HG03442 (cell line): ENCODE measurements at regions not wholly inside any gene's neighbourhood (a gene's known extent, or its start where the extent isn't known, plus 50 kb on each side); places are given as distances from the start of the nearest gene placed in this dataset.
"Not testable (repeated sequence)": the region's sequence is repeated elsewhere in the genome, so short reads cannot be mapped to it uniquely, and the experiment has no call there.

ENCODE experiments used
- ATAC-seq: cut with Tn5 transposase; IDR thresholded peaks from one replicate; pipeline ENCODE4 v1.9.1; 2021; ENCODE audit warnings: mild to moderate bottlenecking, moderate library complexity; ENCODE audit not compliant: unreplicated experiment

DNA sequence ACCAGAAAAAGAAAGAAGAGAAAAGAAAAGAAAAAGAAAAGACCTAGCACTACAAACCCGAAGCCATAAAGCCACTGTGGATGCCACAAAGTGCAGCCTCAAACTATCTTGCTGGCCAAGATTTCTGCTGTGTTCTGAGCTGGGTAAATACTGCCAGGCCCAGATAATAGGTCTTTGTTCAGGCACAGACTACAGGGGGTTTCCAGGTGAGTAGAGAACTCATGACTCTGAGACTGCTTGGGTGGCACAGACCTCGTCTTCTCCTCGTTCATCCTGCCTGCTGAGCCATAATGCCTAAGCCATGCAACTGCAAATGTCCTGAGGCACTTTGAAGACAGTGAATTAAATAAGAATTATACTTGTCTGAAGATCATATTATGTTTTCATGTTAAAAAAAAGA lies 651.8 kb downstream of the LMO4 start:
- ATAC-seq = peak; percentile 43

- no peak for ATAC-seq
These were observed 652.7 kb downstream of the LMO4 start for GRCh38 chr1:87981386-87981785.

DNA sequence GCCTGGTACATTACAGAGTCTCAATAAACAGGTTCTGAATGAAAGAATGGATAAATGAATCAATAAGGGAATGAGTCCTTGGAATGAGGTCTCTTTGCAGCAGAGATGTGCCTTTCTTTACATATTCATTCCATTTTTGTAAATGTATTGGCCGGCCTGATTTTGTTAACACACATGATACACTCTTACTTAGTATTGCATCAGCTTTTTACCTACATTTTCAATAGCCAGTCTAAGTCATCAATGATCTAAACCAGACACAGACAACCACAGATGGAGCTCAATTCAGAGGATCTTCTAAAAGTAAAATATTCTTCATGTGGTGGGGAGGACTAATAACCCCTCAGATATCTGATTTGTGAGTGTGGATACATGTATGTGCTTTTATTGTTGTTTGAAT lies 653.1 kb downstream of the LMO4 start:
- ATAC-seq = no peak

GRCh38 chr1:87983841-87984240 lies 655.2 kb downstream of the LMO4 start:
- ATAC-seq = no peak

GRCh38 chr1:87985071-87985470 lies 656.4 kb downstream of the LMO4 start:
- no peak for ATAC-seq

DNA sequence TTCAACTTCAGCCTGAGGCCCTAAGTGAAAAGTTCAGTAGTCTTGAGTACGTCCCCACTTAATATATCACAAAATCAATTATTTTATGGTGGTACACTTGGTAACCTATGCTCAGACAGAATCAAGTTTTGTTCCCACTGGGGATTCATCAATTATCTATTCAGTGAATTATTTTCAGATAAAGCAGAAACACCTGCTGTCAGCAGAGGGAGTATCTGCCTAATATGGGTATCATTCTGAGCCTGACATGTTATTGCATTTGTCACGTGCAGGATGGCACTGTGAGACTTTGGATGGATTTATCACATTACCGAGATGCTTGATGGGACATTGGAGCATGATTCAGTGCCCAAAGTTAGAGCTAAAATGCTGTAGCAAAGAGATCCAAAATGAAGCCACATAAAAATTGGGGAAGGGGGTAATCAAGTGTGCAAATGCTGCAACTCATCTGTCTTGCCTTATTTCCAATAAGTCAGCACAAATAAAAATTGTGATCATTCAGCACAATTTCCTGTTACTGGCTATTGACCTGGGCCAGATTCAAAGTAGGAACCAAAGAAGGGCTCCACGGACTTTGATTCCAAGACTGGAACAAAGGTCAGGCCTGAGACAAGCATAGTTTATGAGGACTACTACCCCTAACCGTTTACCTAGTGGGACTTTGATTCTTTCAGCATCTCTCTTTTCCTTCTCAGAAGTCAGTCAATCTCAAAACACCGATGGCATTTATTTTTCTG lies 657.6 kb downstream of the LMO4 start:
- ATAC-seq = no peak

GRCh38 chr1:87989346-87989745 lies 660.7 kb downstream of the LMO4 start:
- no peak for ATAC-seq

- not testable (repeated sequence) for ATAC-seq
These were observed 663.9 kb downstream of the LMO4 start for GRCh38 chr1:87992536-87992935.

- no peak for ATAC-seq
These were observed 664.4 kb downstream of the LMO4 start for GRCh38 chr1:87993051-87993450.

- ATAC-seq = no peak
These were observed 671.2 kb downstream of the LMO4 start for GRCh38 chr1:87999852-88000251.

DNA sequence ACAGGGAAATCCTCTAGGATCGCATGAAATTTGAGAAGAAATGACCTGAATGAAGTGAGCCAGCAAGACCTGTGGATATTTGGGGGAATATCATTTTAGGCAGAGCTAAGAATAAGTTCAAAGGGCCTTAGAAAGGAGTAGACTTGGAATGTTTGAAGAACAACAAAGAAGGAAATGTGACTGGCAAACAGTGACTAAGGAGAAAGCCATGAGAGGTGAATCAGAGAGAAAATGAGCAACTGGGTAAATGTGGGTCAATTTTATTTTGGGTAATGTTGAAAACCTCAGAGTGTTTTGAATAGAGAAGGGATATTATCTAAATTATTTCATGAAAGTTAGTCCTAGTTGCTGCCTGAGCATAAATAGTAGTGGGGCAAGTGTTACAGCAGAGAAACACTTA lies 672.8 kb downstream of the LMO4 start:
- no peak for ATAC-seq

GRCh38 chr1:88003255-88003654 lies 674.6 kb downstream of the LMO4 start:
- ATAC-seq = no peak

- ATAC-seq = no peak
These were observed 674.2 kb upstream of the PKN2 start for GRCh38 chr1:88009916-88010315.

DNA sequence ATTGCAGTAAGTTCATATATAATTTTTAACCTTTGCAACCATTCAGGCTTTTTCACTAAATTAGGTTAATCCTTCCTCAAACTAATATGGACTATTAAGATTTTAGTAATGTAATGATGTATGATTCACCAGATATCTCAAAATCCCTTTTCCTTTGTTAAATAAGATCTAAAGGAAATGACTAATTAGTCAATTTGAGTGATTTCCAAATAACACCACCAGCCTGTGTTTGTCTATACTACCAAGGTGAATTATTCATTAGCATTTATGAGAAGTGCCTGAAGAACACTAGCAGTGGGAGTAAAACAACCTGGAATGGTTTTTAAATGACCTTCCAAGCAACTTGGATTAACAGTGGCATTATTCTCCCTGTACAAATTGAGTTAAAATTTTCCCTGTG lies 670.6 kb upstream of the PKN2 start:
- ATAC-seq = no peak

GRCh38 chr1:88014131-88014530 lies 669.9 kb upstream of the PKN2 start:
- ATAC-seq = no peak

DNA sequence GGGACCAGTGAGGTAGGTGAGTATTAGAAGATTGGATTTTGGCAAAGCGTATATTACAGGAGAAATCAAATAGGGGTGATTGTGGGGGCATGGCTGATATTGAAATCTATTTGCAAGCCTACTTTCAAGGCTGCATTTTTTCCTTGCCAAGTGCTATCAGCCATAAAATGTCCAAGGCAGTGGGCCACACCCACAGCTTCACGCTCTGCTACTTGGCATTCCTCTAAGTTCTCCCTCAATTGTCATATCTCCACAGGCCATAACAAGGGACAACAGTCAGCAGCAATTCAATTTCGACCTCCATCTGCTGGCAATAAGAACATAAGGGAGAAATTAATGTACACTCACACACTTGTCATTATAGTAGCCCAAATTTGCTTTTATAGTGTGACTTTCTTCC lies 667.1 kb upstream of the PKN2 start:
- no peak for ATAC-seq

- no peak for ATAC-seq
These were observed 662.5 kb upstream of the PKN2 start for GRCh38 chr1:88021529-88021928.

GRCh38 chr1:88022516-88022915 lies 661.6 kb upstream of the PKN2 start:
- ATAC-seq = no peak

GRCh38 chr1:88029142-88029541 lies 654.9 kb upstream of the PKN2 start:
- ATAC-seq = no peak

GRCh38 chr1:88029899-88030298 lies 654.2 kb upstream of the PKN2 start:
- ATAC-seq = no peak

DNA sequence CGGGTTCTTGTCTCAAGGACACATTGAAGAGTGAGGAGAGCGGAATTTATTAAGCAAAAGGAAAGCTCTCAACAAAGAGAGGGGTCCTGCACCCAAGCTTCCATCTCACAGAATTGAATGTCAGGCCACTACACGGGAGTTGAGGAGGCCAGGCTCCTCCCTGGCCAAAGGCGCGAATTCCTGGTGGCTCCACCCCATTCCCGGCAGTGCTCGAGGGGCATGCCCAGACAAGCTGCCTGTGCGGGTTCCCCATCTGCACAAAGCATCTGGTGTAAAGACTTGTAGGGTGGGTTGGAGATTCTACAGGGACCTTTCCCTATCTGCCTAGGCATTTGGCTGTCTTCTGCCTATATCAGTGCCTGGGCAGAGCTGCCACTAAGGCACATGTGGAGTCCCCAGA lies 648.5 kb upstream of the PKN2 start:
- no peak for ATAC-seq

GRCh38 chr1:88036345-88037014 lies 647.6 kb upstream of the PKN2 start:
- ATAC-seq = no peak

GRCh38 chr1:88039240-88039639 lies 644.8 kb upstream of the PKN2 start:
- no peak for ATAC-seq
